Adrenal gland (tissue), 5 donors: ENCODE measurements at regions not wholly inside any gene's neighbourhood (a gene's known extent, or its start where the extent isn't known, plus 50 kb on each side); places are given as distances from the start of the nearest gene placed in this dataset.

Source experiments
- CTCF ChIP-seq, 6 experiments: fragments of 450-650 bp in 4 of 6; fragments of 200-600 bp in 2 of 6; sonication (generic) in 1 of 6; IDR thresholded peaks; 1 replicate in 5 of 6; 2 replicates in 1 of 6; pipeline versions ENCODE4 v1.5.1 to v1.8.0; 2016 to 2021; ENCODE audit warnings: antibody characterized with exemption in 6 of 6, mild to moderate bottlenecking in 2 of 6, moderate library complexity in 1 of 6
- POLR2A ChIP-seq, 2 donors: fragments of 450-650 bp; IDR thresholded peaks; one replicate each; pipeline ENCODE4 v1.6.1; 2017; ENCODE audit warnings: antibody characterized with exemption in 2 of 2, mild to moderate bottlenecking in 2 of 2, moderate library complexity in 1 of 2
- donor health status: DM: no; HTN: no; CAD: no.

- TF ChIP-seq POLR2A (IDR thresholded peaks at IDR 0.05) (no peak), CTCF (IDR thresholded peaks at IDR 0.05) (no peak)
These were observed 206.3 kb upstream of the PRICKLE2 start for GRCh38 chr3:64431526-64432091.
